GM10266 (cell line): ENCODE measurements at regions not wholly inside any gene's neighbourhood (a gene's known extent, or its start where the extent isn't known, plus 50 kb on each side); places are given as distances from the start of the nearest gene placed in this dataset.

Experiments
- DNase-seq: peaks from one replicate; pipeline ENCODE4 v3.0.0; 2012; ENCODE audit errors: extremely low spot score
- CTCF ChIP-seq: IDR thresholded peaks from 2 replicates; pipeline ENCODE4 v1.5.1; 2012; ENCODE audit warnings: mild to moderate bottlenecking, low read depth; ENCODE audit not compliant: control insufficient read depth, insufficient read depth; ENCODE audit errors: missing control alignments

- DNase-seq, result no peak
- no peak for TF ChIP-seq CTCF
These were observed 241.0 kb downstream of the SEC14L1 start for GRCh38 chr17:77381731-77382130.

- DNase-seq, result no peak
- TF ChIP-seq CTCF, result no peak
These were observed 241.7 kb downstream of the SEC14L1 start for GRCh38 chr17:77382356-77382911.

GRCh38 chr17:77382966-77383612, 242.3 kb downstream of the SEC14L1 start:
- DNase-seq, result no peak
- no peak for TF ChIP-seq CTCF

- TF ChIP-seq CTCF, result no peak
These were observed 243.1 kb downstream of the SEC14L1 start for GRCh38 chr17:77383613-77384608.

GRCh38 chr17:77385750-77386501, 245.2 kb downstream of the SEC14L1 start:
- TF ChIP-seq CTCF, result no peak
- no peak for DNase-seq

More at GRCh38 chr17:77383613-77384608, 243.1 kb downstream of the SEC14L1 start:
- DNase-seq, result no peak

GRCh38 chr17:77386502-77387192, 245.9 kb downstream of the SEC14L1 start:
- TF ChIP-seq CTCF, result no peak
- DNase-seq, result no peak
